HG03045 (cell line): ENCODE measurements at regions not wholly inside any gene's neighbourhood (a gene's known extent, or its start where the extent isn't known, plus 50 kb on each side); places are given as distances from the start of the nearest gene placed in this dataset.

Experiments
- ATAC-seq: cut with Tn5 transposase; IDR thresholded peaks from one replicate; pipeline ENCODE4 v1.9.1; 2021; ENCODE audit warnings: mild to moderate bottlenecking, moderate library complexity; ENCODE audit not compliant: unreplicated experiment

DNA sequence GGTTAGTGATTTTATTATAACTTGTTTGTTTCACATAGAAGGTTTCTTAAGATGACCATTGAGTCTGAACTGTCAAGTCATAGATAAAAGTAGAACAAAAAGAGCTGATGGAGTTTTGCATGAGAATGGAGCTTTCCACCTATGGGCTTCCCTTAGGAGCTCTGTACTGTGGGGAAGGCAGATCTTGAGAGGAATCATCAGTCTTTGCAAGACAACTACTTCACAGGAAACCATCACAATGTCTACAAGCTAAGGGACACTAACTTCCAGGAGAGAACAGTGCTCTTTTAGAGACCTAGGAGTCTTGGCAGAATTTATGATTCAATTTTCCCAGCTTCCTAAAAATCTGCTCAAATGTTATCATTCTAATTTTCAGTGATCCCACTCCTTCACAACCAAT, 78.2 kb downstream of the FBXO5 start:
- ATAC-seq = no peak

- ATAC-seq = no peak
These were observed 77.1 kb downstream of the FBXO5 start for GRCh38 chr6:152905551-152906299.

- no peak for ATAC-seq
These were observed 73.6 kb downstream of the FBXO5 start for GRCh38 chr6:152909241-152909640.

- ATAC-seq = no peak
These were observed 66.8 kb downstream of the FBXO5 start for GRCh38 chr6:152916035-152916434.

- ATAC-seq = no peak
These were observed 63.9 kb downstream of the FBXO5 start for GRCh38 chr6:152918991-152919390.

GRCh38 chr6:152920016-152920415, 62.8 kb downstream of the FBXO5 start:
- no peak for ATAC-seq
